Esophagus squamous epithelium (tissue), 5 donors: ENCODE measurements at regions not wholly inside any gene's neighbourhood (a gene's known extent, or its start where the extent isn't known, plus 50 kb on each side); places are given as distances from the start of the nearest gene placed in this dataset.
"Not testable (repeated sequence)": the region's sequence is repeated elsewhere in the genome, so short reads cannot be mapped to it uniquely, and the experiment has no call there.

Source experiments
- DNase-seq: peaks from one replicate; lab custom pipeline; 2025; lab: John Stamatoyannopoulos, UW
- H3K27ac ChIP-seq, 4 donors: fragments of 200-600 bp; sonication (generic); one replicate each; pipeline ENCODE4 v1.5.1; 2016 to 2019; ENCODE audit warnings: mild to moderate bottlenecking in 1 of 4
- H3K27me3 ChIP-seq, 4 donors: fragments of 200-600 bp; sonication (generic); 1 replicate in 3 of 4; 2 replicates in 1 of 4; pipeline versions ENCODE4 v1.5.1 to v1.6.0; 2017 to 2021; ENCODE audit warnings: antibody characterized with exemption in 1 of 4
- H3K36me3 ChIP-seq, 3 donors: fragments of 200-600 bp; sonication (generic); one replicate each; pipeline ENCODE4 v1.5.1; 2016 to 2019
- H3K4me1 ChIP-seq, 3 donors: fragments of 200-600 bp; sonication (generic); one replicate each; pipeline ENCODE4 v1.5.1; 2017 to 2019
- H3K4me3 ChIP-seq, 4 donors: fragments of 200-600 bp; sonication (generic); 1 replicate in 3 of 4; 2 replicates in 1 of 4; pipeline ENCODE4 v1.5.1; 2016 to 2019; ENCODE audit warnings: mild to moderate bottlenecking in 2 of 4, moderate library complexity in 1 of 4
- H3K9me3 ChIP-seq, 3 donors: fragments of 200-600 bp; sonication (generic); one replicate each; pipeline ENCODE4 v1.5.1; 2016 to 2019
- POLR2A ChIP-seq, 4 donors: fragments of 450-650 bp; IDR thresholded peaks; one replicate each; pipeline ENCODE4 v1.6.1; 2017; ENCODE audit warnings: antibody characterized with exemption in 4 of 4, mild to moderate bottlenecking in 4 of 4, moderate library complexity in 3 of 4
- WGBS, 2 donors: methylation state at CpG; one replicate each; pipeline ENCODE4 v1.1.5; 2018; 5-methylcytosine and 5-hydroxymethylcytosine counted together
- intact Hi-C: fragments of 100-400 bp; cut with DNase I; formaldehyde crosslinking; loops from one replicate; pipeline ENCODE4 v1.15.0; 2022
- TF ChIP-seq, protein P1 (sequence below), 6 experiments: fragments of 450-650 bp in 4 of 6; fragments of 200-600 bp in 2 of 6; sonication (generic) in 2 of 6; IDR thresholded peaks; one replicate each; pipeline ENCODE4 v1.5.1; 2016 to 2019; ENCODE audit warnings: antibody characterized with exemption in 6 of 6, mild to moderate bottlenecking in 4 of 6, moderate library complexity in 4 of 6
- donor health status: DM: yes; HTN: yes; CAD: no.

DNA sequence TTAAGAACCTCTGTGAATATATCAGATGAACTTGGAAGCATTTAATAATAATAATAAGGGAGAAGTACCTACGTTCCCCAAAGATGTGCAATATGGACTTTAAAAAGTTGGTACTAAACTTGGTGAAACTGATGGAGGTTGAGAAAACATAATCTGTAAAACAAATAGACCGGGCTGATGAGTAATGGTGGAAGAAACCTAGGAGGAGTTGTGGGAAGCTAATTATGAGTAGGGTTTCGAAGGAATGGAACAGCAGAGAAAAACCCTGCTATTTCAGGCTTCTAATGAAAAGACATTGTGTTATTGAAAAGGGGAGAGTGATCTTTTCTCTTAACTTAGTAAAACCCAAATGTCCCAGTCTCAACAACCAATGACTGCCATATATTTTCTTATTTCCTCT, 229.3 kb downstream of the PCSK1 start:
- Histone ChIP-seq H3K4me3 (no peak overlapping the region), H3K36me3 (no peaks in the 10 kb centered on the region), H3K27ac (no peak overlapping the region), H3K9me3 (peaks cover 0 to 21% (median 15%) of the 10 kb centered on the region in 3 donors), H3K27me3 (no peaks in the 10 kb centered on the region), H3K4me1 (peaks cover 0 to 12% (median 0%) of the 10 kb centered on the region in 3 donors)
- TF ChIP-seq, protein P1, sequence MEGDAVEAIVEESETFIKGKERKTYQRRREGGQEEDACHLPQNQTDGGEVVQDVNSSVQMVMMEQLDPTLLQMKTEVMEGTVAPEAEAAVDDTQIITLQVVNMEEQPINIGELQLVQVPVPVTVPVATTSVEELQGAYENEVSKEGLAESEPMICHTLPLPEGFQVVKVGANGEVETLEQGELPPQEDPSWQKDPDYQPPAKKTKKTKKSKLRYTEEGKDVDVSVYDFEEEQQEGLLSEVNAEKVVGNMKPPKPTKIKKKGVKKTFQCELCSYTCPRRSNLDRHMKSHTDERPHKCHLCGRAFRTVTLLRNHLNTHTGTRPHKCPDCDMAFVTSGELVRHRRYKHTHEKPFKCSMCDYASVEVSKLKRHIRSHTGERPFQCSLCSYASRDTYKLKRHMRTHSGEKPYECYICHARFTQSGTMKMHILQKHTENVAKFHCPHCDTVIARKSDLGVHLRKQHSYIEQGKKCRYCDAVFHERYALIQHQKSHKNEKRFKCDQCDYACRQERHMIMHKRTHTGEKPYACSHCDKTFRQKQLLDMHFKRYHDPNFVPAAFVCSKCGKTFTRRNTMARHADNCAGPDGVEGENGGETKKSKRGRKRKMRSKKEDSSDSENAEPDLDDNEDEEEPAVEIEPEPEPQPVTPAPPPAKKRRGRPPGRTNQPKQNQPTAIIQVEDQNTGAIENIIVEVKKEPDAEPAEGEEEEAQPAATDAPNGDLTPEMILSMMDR (IDR thresholded peaks at IDR 0.05) = no peak
- no peak for TF ChIP-seq POLR2A (IDR thresholded peaks at IDR 0.05)
- 57 to 62% methylated on average over 3 of the region's 3 CpGs for WGBS, 2 donors
- DNase-seq = no peak
- intact Hi-C loops = no loop called here

DNA sequence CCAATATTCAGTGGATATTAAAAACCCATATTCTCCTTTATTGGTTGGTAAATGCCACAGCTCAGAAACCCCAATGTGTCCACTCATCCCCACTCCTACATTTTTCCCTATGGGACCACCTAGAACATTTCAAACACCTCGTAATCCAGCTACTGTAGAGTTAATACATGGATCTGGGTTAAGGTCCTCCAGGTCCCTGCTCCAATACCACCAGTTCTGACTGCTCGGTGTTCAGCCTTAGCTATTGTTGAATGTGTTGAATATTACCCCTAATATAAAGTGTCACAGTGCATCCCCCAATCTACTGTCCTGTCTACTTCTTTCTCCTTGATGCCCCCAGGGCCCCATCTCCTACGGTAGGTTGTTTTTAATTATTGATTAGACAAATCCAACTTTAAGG, 231.5 kb downstream of the PCSK1 start:
- peaks cover 0 to 12% (median 0%) of the 10 kb centered on the region in 3 donors for H3K4me1 ChIP-seq
- H3K36me3 ChIP-seq = no peaks in the 10 kb centered on the region
- no peaks in the 10 kb centered on the region for H3K27me3 ChIP-seq
- 86 to 97% methylated on average over 3 of the region's 3 CpGs for WGBS, 2 donors
- no peak overlapping the region for H3K4me3 ChIP-seq
- peaks cover 0 to 3% (median 1%) of the 10 kb centered on the region in 3 donors for H3K9me3 ChIP-seq
- DNase-seq = no peak
- TF ChIP-seq POLR2A (IDR thresholded peaks at IDR 0.05) = no peak
- TF ChIP-seq, protein P1 (IDR thresholded peaks at IDR 0.05) = no peak
- H3K27ac ChIP-seq = no peak overlapping the region
- intact Hi-C loops = no loop called here

DNA sequence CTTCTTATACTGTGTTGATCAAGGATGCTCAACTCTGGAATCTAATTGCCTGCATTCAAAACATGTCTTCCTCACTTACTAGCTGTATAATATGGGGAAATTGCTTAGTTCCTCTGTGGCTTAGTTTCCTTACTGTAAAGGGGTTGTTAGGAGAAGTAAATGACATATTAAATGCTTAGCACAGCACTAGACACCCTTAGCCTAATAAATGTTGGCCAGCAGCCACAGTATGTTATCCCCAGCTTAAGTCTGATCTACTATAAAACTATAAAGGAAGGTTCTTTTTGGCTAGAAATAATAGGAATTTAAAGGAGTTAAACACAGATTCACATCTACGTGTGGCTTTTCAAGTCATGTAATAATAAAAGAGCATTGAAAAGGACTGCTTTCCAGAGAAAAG, 232.4 kb downstream of the PCSK1 start:
- Histone ChIP-seq H3K27ac (no peak overlapping the region), H3K4me3 (no peak overlapping the region), H3K4me1 (peaks cover 0 to 12% (median 0%) of the 10 kb centered on the region in 3 donors), H3K27me3 (no peaks in the 10 kb centered on the region), H3K9me3 (no peaks in the 10 kb centered on the region), H3K36me3 (no peaks in the 10 kb centered on the region)
- no peak for TF ChIP-seq POLR2A (IDR thresholded peaks at IDR 0.05)
- TF ChIP-seq, protein P1 (IDR thresholded peaks at IDR 0.05) = no peak
- no peak for DNase-seq
- WGBS, 2 donors = 36 to 38% methylated on average over 1 of the region's 1 CpG
- intact Hi-C loops = no loop called here

DNA sequence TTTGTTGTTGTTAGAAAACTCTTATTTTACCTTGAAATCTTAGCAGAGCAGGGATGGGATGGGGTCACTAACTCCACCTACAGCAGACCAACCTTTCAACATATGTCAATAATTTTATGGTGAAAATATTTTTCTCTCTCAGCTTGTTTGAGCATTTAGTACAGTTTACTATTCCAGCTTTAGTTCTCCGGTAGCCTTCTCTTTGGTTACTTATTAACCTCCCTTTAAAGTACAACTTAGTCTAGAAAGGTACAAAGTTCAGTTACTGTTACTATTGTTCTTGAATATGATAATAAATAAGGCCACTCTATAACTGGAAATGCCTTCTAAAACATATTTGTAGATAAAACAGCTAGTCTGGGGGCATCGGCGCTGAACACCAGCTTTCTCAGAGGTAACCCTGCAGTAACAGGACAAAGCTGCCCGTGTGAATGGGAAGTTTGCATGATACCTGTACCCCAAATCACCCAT, 233.3 kb downstream of the PCSK1 start:
- intact Hi-C loops = no loop called here
- H3K9me3 ChIP-seq = no peaks in the 10 kb centered on the region
- no peak overlapping the region for H3K27ac ChIP-seq
- no peak for DNase-seq
- no peaks in the 10 kb centered on the region for H3K36me3 ChIP-seq
- H3K4me3 ChIP-seq = no peak overlapping the region
- peaks cover 0 to 12% (median 0%) of the 10 kb centered on the region in 3 donors for H3K4me1 ChIP-seq
- 93 to 94% methylated on average over 2 to 4 of the region's 4 CpGs for WGBS, 2 donors
- no peaks in the 10 kb centered on the region for H3K27me3 ChIP-seq
- TF ChIP-seq POLR2A (IDR thresholded peaks at IDR 0.05) = no peak
- TF ChIP-seq, protein P1 (IDR thresholded peaks at IDR 0.05) = no peak

- 78 to 93% methylated on average over 3 of the region's 3 CpGs for WGBS, 2 donors
- H3K27ac ChIP-seq = no peak overlapping the region
- DNase-seq = no peak
These were observed 234.5 kb downstream of the PCSK1 start for GRCh38 chr5:96198356-96199058.

DNA sequence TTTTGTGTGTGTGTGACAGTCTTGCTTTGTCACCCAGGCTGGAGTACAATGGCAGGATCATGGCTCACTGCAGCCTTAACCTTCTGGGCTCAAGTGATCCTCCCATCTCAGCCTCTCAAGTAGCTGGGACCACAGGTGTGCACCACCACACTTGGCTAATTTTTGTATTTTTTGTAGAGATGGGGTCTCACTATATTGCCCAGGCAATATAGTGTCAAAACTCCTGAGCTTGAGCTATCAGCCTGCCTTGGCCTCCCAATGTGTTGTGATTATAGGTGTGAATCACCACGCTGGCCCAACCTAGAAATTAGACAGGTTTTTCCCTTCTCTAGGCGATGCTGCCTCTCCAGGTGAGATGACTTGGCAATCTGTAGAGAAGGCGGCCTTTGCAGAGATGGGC, 235.3 kb downstream of the PCSK1 start:
- intact Hi-C loops, H3K27me3 ChIP-seq, H3K4me3 ChIP-seq, H3K9me3 ChIP-seq, H3K36me3 ChIP-seq, H3K27ac ChIP-seq, DNase-seq: not testable (repeated sequence)
- peaks cover 0 to 12% (median 0%) of the 10 kb centered on the region in 3 donors for H3K4me1 ChIP-seq
- WGBS, 2 donors = 75 to 90% methylated on average over 3 of the region's 3 CpGs

More at GRCh38 chr5:96198356-96199058, 234.5 kb downstream of the PCSK1 start:
- Histone ChIP-seq H3K4me3 (no peak overlapping the region), H3K9me3 (no peaks in the 10 kb centered on the region), H3K4me1 (peaks cover 0 to 12% (median 0%) of the 10 kb centered on the region in 3 donors), H3K27me3 (no peaks in the 10 kb centered on the region), H3K36me3 (no peaks in the 10 kb centered on the region)
- TF ChIP-seq POLR2A (IDR thresholded peaks at IDR 0.05) = no peak
- TF ChIP-seq, protein P1 (IDR thresholded peaks at IDR 0.05) = no peak
- intact Hi-C loops = no loop called here
